ENCODE measurements at regions not wholly inside any gene's neighbourhood (a gene's known extent, or its start where the extent isn't known, plus 50 kb on each side); places are given as distances from the start of the nearest gene placed in this dataset.

DNA sequence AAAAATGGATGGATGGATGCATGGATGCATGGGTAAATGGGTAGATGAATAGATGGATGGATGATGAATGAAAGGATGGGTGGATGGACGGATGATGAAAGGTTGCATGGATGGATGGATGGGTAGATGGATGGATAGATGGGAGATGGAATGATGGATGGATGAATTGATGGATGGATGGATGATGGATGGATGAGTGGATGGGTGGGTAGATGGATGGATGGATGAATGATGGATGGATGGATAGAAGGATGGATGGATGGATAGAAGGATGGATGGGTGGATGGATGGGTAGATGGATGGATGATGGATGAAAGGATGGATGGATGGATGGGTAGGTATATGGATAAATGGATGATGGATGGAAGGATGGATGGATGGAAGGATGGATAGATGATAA, 115.1 kb upstream of the LSM14A start:
- Histone ChIP-seq H3K4me3 (replicated peaks; ENCODE audit: low read depth, low read length) (no peak overlapping the region), H3K27me3 (replicated peaks; ENCODE audit: control insufficient read depth, insufficient read depth, low read length) (no peaks in the 10 kb centered on the region), H3K36me3 (ENCODE audit: control insufficient read depth, insufficient read depth, low read length) (no peaks in the 10 kb centered on the region)
- DNase-seq (ENCODE audit: extremely low read depth, insufficient read length): no peak
- no peak for TF ChIP-seq CTCF (IDR thresholded peaks at IDR 0.05; ENCODE audit: insufficient read depth, low read length, poor library complexity, severe bottlenecking)

- Histone ChIP-seq H3K36me3 (ENCODE audit: control insufficient read depth, insufficient read depth, low read length) (no peaks in the 10 kb centered on the region), H3K27me3 (replicated peaks; ENCODE audit: control insufficient read depth, insufficient read depth, low read length) (no peaks in the 10 kb centered on the region), H3K4me3 (replicated peaks; ENCODE audit: low read depth, low read length) (no peak overlapping the region)
- TF ChIP-seq CTCF (IDR thresholded peaks at IDR 0.05; ENCODE audit: insufficient read depth, low read length, poor library complexity, severe bottlenecking): no peak
- no peak for DNase-seq (ENCODE audit: extremely low read depth, insufficient read length)
These were observed 106.2 kb upstream of the LSM14A start for GRCh38 chr19:34066007-34066643.

DNA sequence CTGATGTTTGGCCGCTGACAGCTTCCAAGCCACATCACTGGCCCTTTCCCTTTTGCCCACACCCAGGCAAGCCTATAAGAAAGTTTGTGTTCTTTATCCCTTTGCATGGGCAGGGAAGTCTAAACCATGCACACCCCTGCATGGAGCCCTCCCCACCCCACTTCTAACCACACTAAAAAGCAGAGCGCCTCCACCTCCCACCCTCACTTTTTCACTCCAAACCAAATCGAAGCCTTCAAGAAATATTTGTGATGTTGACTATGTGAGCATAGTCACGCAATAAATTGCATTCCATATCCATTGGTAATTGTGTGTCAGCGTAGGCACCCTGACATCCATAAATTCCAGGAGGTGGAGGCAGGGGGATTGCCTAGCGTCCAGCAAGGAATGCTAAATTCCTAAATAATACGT, 104.4 kb upstream of the LSM14A start:
- Histone ChIP-seq H3K36me3 (ENCODE audit: control insufficient read depth, insufficient read depth, low read length) (no peaks in the 10 kb centered on the region), H3K27me3 (replicated peaks; ENCODE audit: control insufficient read depth, insufficient read depth, low read length) (no peaks in the 10 kb centered on the region), H3K4me3 (replicated peaks; ENCODE audit: low read depth, low read length) (no peak overlapping the region)
- TF ChIP-seq CTCF (IDR thresholded peaks at IDR 0.05; ENCODE audit: insufficient read depth, low read length, poor library complexity, severe bottlenecking): no peak
- no peak for DNase-seq (ENCODE audit: extremely low read depth, insufficient read length)

DNA sequence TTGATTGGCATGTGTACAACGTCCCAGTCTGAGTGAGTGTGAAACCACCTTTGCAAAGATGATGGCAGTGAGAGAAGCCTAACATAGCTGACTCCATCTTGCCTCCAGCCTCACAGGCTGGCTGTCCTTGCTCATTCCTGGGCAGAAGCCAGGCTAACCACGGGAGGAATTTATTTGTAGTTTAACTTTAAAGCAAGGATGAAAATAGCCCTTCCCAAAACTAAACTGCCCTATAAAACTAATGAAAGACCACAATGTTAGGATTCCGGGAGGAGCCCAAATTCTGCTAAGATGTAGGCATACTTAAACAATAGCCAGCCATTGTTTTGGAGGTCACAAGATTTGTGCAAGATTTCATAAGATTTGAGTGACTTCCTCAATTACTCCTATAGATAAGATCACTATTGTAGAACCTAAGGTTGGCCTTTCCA, 96.6 kb upstream of the LSM14A start:
- Histone ChIP-seq H3K4me3 (replicated peaks; ENCODE audit: low read depth, low read length) (no peak overlapping the region), H3K27me3 (replicated peaks; ENCODE audit: control insufficient read depth, insufficient read depth, low read length) (no peaks in the 10 kb centered on the region), H3K36me3 (ENCODE audit: control insufficient read depth, insufficient read depth, low read length) (no peaks in the 10 kb centered on the region)
- no peak for DNase-seq (ENCODE audit: extremely low read depth, insufficient read length)
- TF ChIP-seq CTCF (IDR thresholded peaks at IDR 0.05; ENCODE audit: insufficient read depth, low read length, poor library complexity, severe bottlenecking): no peak

GRCh38 chr19:34082289-34083077, 89.8 kb upstream of the LSM14A start:
- Histone ChIP-seq H3K36me3 (ENCODE audit: control insufficient read depth, insufficient read depth, low read length) (no peaks in the 10 kb centered on the region), H3K27me3 (replicated peaks; ENCODE audit: control insufficient read depth, insufficient read depth, low read length) (no peaks in the 10 kb centered on the region), H3K4me3 (replicated peaks; ENCODE audit: low read depth, low read length) (no peak overlapping the region)
- no peak for TF ChIP-seq CTCF (IDR thresholded peaks at IDR 0.05; ENCODE audit: insufficient read depth, low read length, poor library complexity, severe bottlenecking)
- no peak for DNase-seq (ENCODE audit: extremely low read depth, insufficient read length)
